K562 (cell line): ENCODE measurements at regions not wholly inside any gene's neighbourhood (a gene's known extent, or its start where the extent isn't known, plus 50 kb on each side); places are given as distances from the start of the nearest gene placed in this dataset.

Source experiments
- ATAC-seq: fragments of 200-7000 bp; cut with Tn5 transposase; 3 replicates; pipeline ENCODE4 v1.9.1; 2020; ENCODE audit warnings: moderate library complexity
- BruUV-seq: library from RNA; stranded (reverse); fragments of 400-500 nt; replicated peaks from 2 replicates; lab custom pipeline; 2021; lab: Mats Ljungman, UMichigan
- CTCF ChIA-PET: fragments of 300-600 bp; formaldehyde crosslinking; extraction: SDS; loops from one replicate; lab custom pipeline; 2021; ENCODE audit warnings: low intra/inter-chr PET ratio; lab: Yijun Ruan, JAX
- POLR2A ChIA-PET: fragments of 300-600, 350-650 bp; sonication (Branson Sonifier 250); formaldehyde crosslinking; extraction: SDS; loops from one replicate; lab custom pipeline; 2021; ENCODE audit warnings: antibody characterized with exemption, inconsistent platforms; lab: Yijun Ruan, JAX
- DNase-seq, 4 experiments: peaks; one replicate each; pipeline versions ENCODE4 v3.0.0 to v3.0.0-alpha.2; 2011 to 2018; ENCODE audit warnings: low spot score in 3 of 4, mixed read lengths in 3 of 4; ENCODE audit errors: extremely low read depth in 1 of 4
- FAIRE-seq: peaks from 2 replicates; lab custom pipeline; 2011; peaks lifted over from hg19 to GRCh38; lab: Jason Lieb, UNC
- H2AFZ ChIP-seq: 2 replicates; pipeline ENCODE4 v1.6.0; 2011; ENCODE audit warnings: low read depth, low read length, control low read depth, inconsistent platforms
- H3K27ac ChIP-seq: fragments of 200-600 bp; 3 replicates; pipeline ENCODE4 v1.8.0; 2011; ENCODE audit warnings: low read depth, mild to moderate bottlenecking, control low read depth, inconsistent platforms, low read length, moderate library complexity, mixed read lengths; ENCODE audit errors: extremely low read depth
- H3K27me3 ChIP-seq, 2 experiments: fragments of 300-600 bp in 1 of 2; 2 replicates in 1 of 2; 3 replicates in 1 of 2; pipeline versions ENCODE4 v1.6.0 to v1.8.0; 2011; ENCODE audit warnings: inconsistent platforms in 2 of 2, low read length in 2 of 2, mild to moderate bottlenecking in 1 of 2, mixed read lengths in 1 of 2, moderate library complexity in 1 of 2; ENCODE audit not compliant: control insufficient read depth in 2 of 2, insufficient read depth in 2 of 2
- H3K36me3 ChIP-seq: fragments of 300-600 bp; 3 replicates; pipeline ENCODE4 v1.8.0; 2011; ENCODE audit warnings: mild to moderate bottlenecking, low read length, inconsistent platforms; ENCODE audit not compliant: control insufficient read depth, insufficient read depth
- H3K4me1 ChIP-seq, 2 experiments: fragments of 200-600 bp in 1 of 2; replicated peaks in 1 of 2; 2 replicates in 1 of 2; 3 replicates in 1 of 2; pipeline versions ENCODE4 v1.5.1 to v1.8.0; 2011; ENCODE audit warnings: inconsistent platforms in 2 of 2, low read length in 2 of 2, mild to moderate bottlenecking in 1 of 2, mixed read lengths in 1 of 2, moderate library complexity in 1 of 2; ENCODE audit not compliant: control insufficient read depth in 2 of 2, insufficient read depth in 2 of 2
- H3K4me2 ChIP-seq: 2 replicates; pipeline ENCODE4 v1.6.1; 2011; ENCODE audit warnings: low read length, control low read depth, inconsistent platforms, mixed read lengths; ENCODE audit not compliant: insufficient read depth
- H3K4me3 ChIP-seq: fragments of 200-600 bp; sonication (generic), shearing (Covaris generic); 2 replicates; pipeline ENCODE4 v1.5.1; 2016; ENCODE audit warnings: control low read depth, inconsistent platforms
- H3K79me2 ChIP-seq: fragments of 200-600 bp; 3 replicates; pipeline ENCODE4 v1.8.0; 2011; ENCODE audit warnings: low read length, inconsistent platforms; ENCODE audit not compliant: control insufficient read depth, insufficient read depth
- H3K9ac ChIP-seq, 2 experiments: 2 replicates each; pipeline versions ENCODE4 v1.6.0 to v1.6.1; 2011; ENCODE audit warnings: low read depth in 2 of 2, low read length in 2 of 2, control low read depth in 1 of 2, inconsistent platforms in 1 of 2, mild to moderate bottlenecking in 1 of 2, mixed read lengths in 1 of 2; ENCODE audit not compliant: insufficient read depth in 1 of 2
- H3K9me1 ChIP-seq: one replicate; pipeline ENCODE4 v1.6.0; 2011; ENCODE audit warnings: inconsistent platforms, mild to moderate bottlenecking, low read length, moderate library complexity; ENCODE audit not compliant: control insufficient read depth, insufficient read depth
- H3K9me3 ChIP-seq: replicated peaks from 2 replicates; pipeline ENCODE4 v1.5.1; 2011; ENCODE audit warnings: low read depth, low read length, inconsistent platforms; ENCODE audit not compliant: control insufficient read depth, insufficient read depth
- H4K20me1 ChIP-seq: replicated peaks from 2 replicates; pipeline ENCODE4 v1.6.1; 2011; ENCODE audit warnings: low read length, inconsistent platforms, mixed read lengths; ENCODE audit not compliant: control insufficient read depth, insufficient read depth
- CEBPG ChIP-seq, 3 experiments: fragments of 200-800 bp in 1 of 3; sonication (Bioruptor generic) in 1 of 3; sonication (generic) in 1 of 3; formaldehyde crosslinking in 1 of 3; IDR thresholded peaks in 2 of 3; conservative IDR thresholded peaks in 1 of 3; 2 replicates each; pipeline versions ENCODE4 v1.6.1 to v1.8.0; 2016 to 2022; ENCODE audit warnings: missing compliant biosample characterization in 2 of 3, missing genetic modification characterization in 2 of 3, mild to moderate bottlenecking in 1 of 3, missing genetic modification reagents in 1 of 3
- MCM2 ChIP-seq: fragments of 450-650 bp; IDR thresholded peaks from 2 replicates; pipeline ENCODE4 v1.6.1; 2017; ENCODE audit warnings: low read depth, mild to moderate bottlenecking
- NR2C2 ChIP-seq, 2 experiments: fragments of 200-800 bp in 1 of 2; sonication (Bioruptor generic) in 1 of 2; sonication (generic) in 1 of 2; formaldehyde crosslinking in 1 of 2; IDR thresholded peaks; 2 replicates each; pipeline versions ENCODE4 v1.6.1 to v1.8.0; 2016 to 2022; ENCODE audit warnings: mild to moderate bottlenecking in 1 of 2, missing compliant biosample characterization in 1 of 2, missing genetic modification characterization in 1 of 2, missing genetic modification reagents in 1 of 2
- PRMT5 ChIP-seq: sonication (generic); formaldehyde crosslinking; IDR thresholded peaks from 2 replicates; pipeline ENCODE4 v1.5.0; 2020; ENCODE audit warnings: missing genetic modification reagents
- RFX7 ChIP-seq: fragments of 250-450 bp; sonication (Bioruptor Pico); IDR thresholded peaks from 2 replicates; pipeline ENCODE4 v1.5.1; 2021; ENCODE audit warnings: mild to moderate bottlenecking
- SREBF2 ChIP-seq: sonication (generic); formaldehyde crosslinking; IDR thresholded peaks from 2 replicates; pipeline ENCODE4 v1.4.0; 2020; ENCODE audit warnings: mild to moderate bottlenecking, missing genetic modification reagents
- ZNF436 ChIP-seq: fragments of 250-450, 450-650 bp; sonication (Bioruptor Pico); formaldehyde crosslinking; IDR thresholded peaks from 2 replicates; pipeline ENCODE4 v1.7.0; 2020; ENCODE audit warnings: mild to moderate bottlenecking
- WGBS: fragments of 100-300 bp; shearing (Covaris generic); methylation state at CpG from one replicate; pipeline ENCODE4 v1.1.6; 2016; ENCODE audit warnings: low coverage, mixed read lengths; ENCODE audit not compliant: insufficient coverage; ENCODE audit errors: missing lambda C conversion rate; 5-methylcytosine and 5-hydroxymethylcytosine counted together
- in situ Hi-C: fragments of 300-500 bp; cut with MboI; formaldehyde crosslinking; loops from 4 replicates; pipeline ENCODE4 v1.15.0; 2018; ENCODE audit warnings: inconsistent platforms, mixed read lengths
- intact Hi-C: fragments of 100-400 bp; cut with micrococcal nuclease; formaldehyde crosslinking; loops from 2 replicates; pipeline ENCODE4 v1.14.2; 2022
- TF ChIP-seq, protein P1 (sequence below): fragments of 450-650 bp; conservative IDR thresholded peaks from 2 replicates; pipeline ENCODE4 v1.6.1; 2016; ENCODE audit warnings: missing genetic modification characterization, low read depth, mild to moderate bottlenecking, missing compliant biosample characterization, moderate library complexity
- TF ChIP-seq, protein P2 (sequence below): fragments of 450-650 bp; formaldehyde crosslinking; conservative IDR thresholded peaks from 2 replicates; pipeline ENCODE4 v1.4.0; 2022; ENCODE audit warnings: mild to moderate bottlenecking, missing genetic modification characterization

DNA sequence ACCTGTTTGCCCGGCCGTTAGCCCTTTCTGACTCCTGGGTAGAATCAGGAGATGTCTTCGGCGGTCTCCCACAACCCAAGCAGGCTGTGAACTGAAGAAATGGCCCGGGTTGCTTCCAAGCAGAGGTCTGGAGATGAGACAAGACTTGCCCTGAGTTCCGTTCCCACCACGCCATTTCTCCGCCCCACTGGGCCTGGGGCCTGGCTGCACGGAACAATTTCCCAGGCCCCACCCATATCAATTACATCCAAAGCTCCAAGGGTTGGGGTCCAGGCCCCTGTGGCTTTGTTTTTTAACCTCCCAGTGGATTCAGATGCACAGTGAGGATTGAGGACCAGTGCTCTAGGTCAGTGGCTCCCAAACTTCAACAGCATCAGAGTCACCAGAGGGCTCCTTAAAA, 214.5 kb upstream of the ARID1B start:
- intact Hi-C loops: loop anchor here (5.0 to 10.0 kb wide), 3 partner anchors 215 to 460 kb away; partner anchors contain the start of gene ARID1B
- H2AFZ ChIP-seq: no peak overlapping the region
- no peak for ATAC-seq
- no peak for DNase-seq
- TF ChIP-seq SREBF2 (no peak), CEBPG (CRISPR knock-in tag; IDR thresholded peaks at IDR 0.05) (no peak), CEBPG (tag; conservative IDR thresholded peaks at IDR 0.05 in 1 of 2, IDR thresholded peaks at IDR 0.05 in 1 of 2) (no peak), ZNF436 (no peak), NR2C2 (CRISPR knock-in tag; IDR thresholded peaks at IDR 0.05) (no peak), NR2C2 (tag; IDR thresholded peaks at IDR 0.05) (no peak), MCM2 (no peak), RFX7 (CRISPR knock-in tag) (no peak), PRMT5 (CRISPR knock-in tag) (no peak)
- TF ChIP-seq, protein P1, sequence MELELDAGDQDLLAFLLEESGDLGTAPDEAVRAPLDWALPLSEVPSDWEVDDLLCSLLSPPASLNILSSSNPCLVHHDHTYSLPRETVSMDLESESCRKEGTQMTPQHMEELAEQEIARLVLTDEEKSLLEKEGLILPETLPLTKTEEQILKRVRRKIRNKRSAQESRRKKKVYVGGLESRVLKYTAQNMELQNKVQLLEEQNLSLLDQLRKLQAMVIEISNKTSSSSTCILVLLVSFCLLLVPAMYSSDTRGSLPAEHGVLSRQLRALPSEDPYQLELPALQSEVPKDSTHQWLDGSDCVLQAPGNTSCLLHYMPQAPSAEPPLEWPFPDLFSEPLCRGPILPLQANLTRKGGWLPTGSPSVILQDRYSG (tag): no peak
- TF ChIP-seq, protein P2, sequence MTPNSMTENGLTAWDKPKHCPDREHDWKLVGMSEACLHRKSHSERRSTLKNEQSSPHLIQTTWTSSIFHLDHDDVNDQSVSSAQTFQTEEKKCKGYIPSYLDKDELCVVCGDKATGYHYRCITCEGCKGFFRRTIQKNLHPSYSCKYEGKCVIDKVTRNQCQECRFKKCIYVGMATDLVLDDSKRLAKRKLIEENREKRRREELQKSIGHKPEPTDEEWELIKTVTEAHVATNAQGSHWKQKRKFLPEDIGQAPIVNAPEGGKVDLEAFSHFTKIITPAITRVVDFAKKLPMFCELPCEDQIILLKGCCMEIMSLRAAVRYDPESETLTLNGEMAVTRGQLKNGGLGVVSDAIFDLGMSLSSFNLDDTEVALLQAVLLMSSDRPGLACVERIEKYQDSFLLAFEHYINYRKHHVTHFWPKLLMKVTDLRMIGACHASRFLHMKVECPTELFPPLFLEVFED (CRISPR knock-in tag): no peak
- TF ChIP-seq, all 486 proteins: peak for 0
- in situ Hi-C loops: loop anchor here (10.0 kb wide), 1 partner anchor 622 kb away; no protein-coding TSS in a partner anchor
- no peak overlapping the region for H3K4me3 ChIP-seq
- no peak overlapping the region for H3K4me2 ChIP-seq
- no peak overlapping the region for H3K9ac ChIP-seq
- no TSS peak for BruUV-seq
- FAIRE-seq: no peak
- no peak overlapping the region for H3K27ac ChIP-seq
- no peaks in the 10 kb centered on the region for H3K9me1 ChIP-seq
- peaks cover 6 to 29% of the 10 kb centered on the region in 2 experiments; a peak in 4 of 5 replicates for H3K27me3 ChIP-seq
- H3K9me3 ChIP-seq: no peaks in the 10 kb centered on the region
- WGBS: 0% methylated on average over 9 of the region's 9 CpGs
- CTCF ChIA-PET: no interaction called here
- H3K36me3 ChIP-seq: no peaks in the 10 kb centered on the region
- no peaks in the 10 kb centered on the region for H4K20me1 ChIP-seq
- peaks cover 0 to 6% of the 10 kb centered on the region in 2 experiments; a peak in 1 of 5 replicates for H3K4me1 ChIP-seq
- POLR2A ChIA-PET: interaction anchor here (0.7 to 0.9 kb wide), 2 partner anchors 17 to 38 kb away, joined by 4 read pairs; no protein-coding TSS in a partner anchor
- H3K79me2 ChIP-seq: no peaks in the 10 kb centered on the region
